ENCODE measurements at regions not wholly inside any gene's neighbourhood (a gene's known extent, or its start where the extent isn't known, plus 50 kb on each side); places are given as distances from the start of the nearest gene placed in this dataset.

DNA sequence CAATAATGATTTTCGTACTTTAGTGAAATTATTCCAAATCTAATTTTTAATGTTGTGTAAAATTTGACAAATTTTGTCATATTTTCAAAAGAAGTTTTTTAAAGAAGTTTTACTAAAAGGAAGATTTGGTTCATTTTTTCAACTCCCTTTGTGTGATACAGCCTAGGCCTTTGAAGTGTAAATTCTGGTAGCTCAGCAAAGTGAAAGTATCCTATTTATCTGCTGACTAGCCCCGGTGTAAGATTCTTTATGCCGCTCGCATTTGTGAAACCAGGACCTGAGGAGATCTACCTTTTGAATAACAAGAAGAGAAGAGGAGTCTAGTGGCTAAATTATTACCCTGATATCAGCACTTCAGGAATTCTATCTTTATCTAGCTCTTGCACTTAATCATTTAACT lies 177.4 kb downstream of the JRKL start:
- TF ChIP-seq, protein P1, sequence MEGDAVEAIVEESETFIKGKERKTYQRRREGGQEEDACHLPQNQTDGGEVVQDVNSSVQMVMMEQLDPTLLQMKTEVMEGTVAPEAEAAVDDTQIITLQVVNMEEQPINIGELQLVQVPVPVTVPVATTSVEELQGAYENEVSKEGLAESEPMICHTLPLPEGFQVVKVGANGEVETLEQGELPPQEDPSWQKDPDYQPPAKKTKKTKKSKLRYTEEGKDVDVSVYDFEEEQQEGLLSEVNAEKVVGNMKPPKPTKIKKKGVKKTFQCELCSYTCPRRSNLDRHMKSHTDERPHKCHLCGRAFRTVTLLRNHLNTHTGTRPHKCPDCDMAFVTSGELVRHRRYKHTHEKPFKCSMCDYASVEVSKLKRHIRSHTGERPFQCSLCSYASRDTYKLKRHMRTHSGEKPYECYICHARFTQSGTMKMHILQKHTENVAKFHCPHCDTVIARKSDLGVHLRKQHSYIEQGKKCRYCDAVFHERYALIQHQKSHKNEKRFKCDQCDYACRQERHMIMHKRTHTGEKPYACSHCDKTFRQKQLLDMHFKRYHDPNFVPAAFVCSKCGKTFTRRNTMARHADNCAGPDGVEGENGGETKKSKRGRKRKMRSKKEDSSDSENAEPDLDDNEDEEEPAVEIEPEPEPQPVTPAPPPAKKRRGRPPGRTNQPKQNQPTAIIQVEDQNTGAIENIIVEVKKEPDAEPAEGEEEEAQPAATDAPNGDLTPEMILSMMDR (IDR thresholded peaks at IDR 0.05; ENCODE audit: low read depth, low read length, poor library complexity, severe bottlenecking) = no peak
- TF ChIP-seq EZH2phosphoT487 (IDR thresholded peaks at IDR 0.05; ENCODE audit: borderline replicate concordance, low read length) = no peak
